Fibroblast of peridontal ligament (primary cell): ENCODE measurements at regions not wholly inside any gene's neighbourhood (a gene's known extent, or its start where the extent isn't known, plus 50 kb on each side); places are given as distances from the start of the nearest gene placed in this dataset.

Experiments
- DNase-seq: peaks from one replicate; pipeline ENCODE4 v3.0.0-alpha.2; 2010; ENCODE audit errors: extremely low read depth

- peak; percentile 93 for DNase-seq
These were observed 206.9 kb upstream of the PKDCC start for GRCh38 chr2:41840702-41841551.

- no peak for DNase-seq
These were observed 200.9 kb upstream of the PKDCC start for GRCh38 chr2:41846962-41847361.

GRCh38 chr2:41847744-41848441 lies 199.9 kb upstream of the PKDCC start:
- peak; percentile 5 for DNase-seq

GRCh38 chr2:41851554-41851953 lies 196.3 kb upstream of the PKDCC start:
- no peak for DNase-seq

DNA sequence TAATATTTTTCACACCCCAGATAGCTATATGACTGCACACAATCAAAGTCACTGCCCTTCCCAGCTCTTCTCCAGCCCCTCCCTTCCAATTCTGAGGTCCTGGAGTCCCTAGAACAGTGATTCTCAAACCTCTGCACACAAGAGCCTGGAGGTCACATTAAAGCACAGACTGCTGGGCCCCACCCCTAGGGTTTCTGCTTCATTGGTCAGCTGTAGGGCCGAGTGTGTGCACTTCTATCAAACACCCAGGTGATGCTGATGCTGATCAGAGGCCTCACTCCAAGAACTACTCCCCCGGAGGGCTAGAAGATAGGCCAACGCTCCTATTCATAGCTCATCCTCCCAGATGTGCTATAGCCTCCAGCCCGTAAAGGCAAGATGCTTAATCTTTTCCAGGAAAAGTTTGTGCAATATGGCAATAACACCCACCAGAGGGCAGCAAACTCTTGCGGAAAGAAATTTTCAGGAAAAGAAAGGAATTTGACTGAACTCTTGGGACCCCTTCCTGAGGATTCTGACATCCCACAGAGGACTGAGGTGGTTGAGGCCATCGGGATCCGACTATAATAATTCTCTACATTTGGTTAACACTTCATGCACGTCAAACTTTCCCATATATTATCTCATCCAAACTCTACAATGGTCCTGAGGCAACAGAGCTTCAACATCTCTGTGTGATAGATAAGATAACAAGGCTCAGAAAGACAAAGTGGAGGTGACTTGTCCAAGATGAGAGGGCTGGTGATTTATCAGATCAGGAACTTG lies 194.2 kb upstream of the PKDCC start:
- peak; percentile 77 for DNase-seq

DNA sequence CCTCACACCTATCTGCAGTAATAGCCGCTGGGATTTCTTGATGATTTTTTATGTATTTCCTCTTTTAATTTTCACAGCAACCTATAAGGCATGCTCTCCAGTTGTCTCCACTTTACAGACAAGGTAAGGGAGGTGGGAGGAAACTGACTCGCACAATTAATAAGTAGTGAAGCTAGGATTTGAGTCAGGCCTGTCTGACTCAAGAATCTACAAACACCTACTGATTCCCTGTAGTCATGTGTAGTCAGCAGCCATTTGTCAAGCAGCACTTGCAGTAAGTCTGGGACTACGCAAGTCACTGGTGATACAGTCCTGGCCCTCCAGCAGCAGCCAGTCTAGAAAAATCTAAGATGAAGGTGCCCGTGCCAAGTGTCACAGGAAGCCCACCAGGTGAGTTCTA lies 193.6 kb upstream of the PKDCC start:
- DNase-seq, result no peak

- no peak for DNase-seq
These were observed 190.9 kb upstream of the PKDCC start for GRCh38 chr2:41856946-41857345.

- peak; percentile 11 for DNase-seq
These were observed 188.0 kb upstream of the PKDCC start for GRCh38 chr2:41859615-41860514.

DNA sequence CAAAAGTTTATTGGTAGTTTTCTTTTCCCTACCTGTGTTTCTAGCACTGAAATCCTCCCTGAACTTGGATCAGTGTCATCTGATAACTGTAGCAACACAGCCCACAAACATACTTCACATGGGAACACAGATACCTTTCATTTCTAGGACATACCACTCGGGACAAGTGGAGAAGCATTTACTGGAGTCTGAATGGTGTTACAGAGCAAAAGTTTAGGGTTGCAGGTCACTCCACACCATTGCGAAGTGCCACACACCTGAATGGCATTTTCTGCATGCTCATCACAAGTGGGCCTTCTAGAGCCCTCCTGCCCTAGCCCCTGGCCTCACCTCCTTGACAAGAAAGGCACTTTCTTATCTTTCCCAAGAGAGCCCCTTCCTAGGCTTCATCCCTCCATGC lies 184.8 kb upstream of the PKDCC start:
- DNase-seq, result no peak

GRCh38 chr2:41865263-41865662 lies 182.6 kb upstream of the PKDCC start:
- DNase-seq, result no peak

DNA sequence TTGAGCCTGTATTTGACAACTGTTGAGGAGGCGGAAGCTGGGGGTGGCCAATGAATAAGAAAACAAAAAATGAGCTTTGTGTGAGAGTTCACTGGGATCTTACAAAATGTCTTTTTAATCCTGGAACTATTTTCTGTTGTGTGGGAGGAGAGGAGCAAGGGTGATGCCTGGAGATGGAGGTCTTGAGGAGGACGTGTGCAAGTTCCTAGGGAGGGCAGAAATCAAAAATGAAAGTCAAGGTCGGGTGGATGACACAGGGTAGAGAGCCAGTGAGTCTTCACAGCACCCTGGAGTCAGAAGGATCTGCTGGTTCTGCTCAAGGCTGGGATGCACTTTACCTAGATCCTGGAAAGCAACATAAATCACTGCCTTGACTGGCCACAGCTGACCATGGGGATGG lies 180.3 kb upstream of the PKDCC start:
- DNase-seq, result peak; percentile 19

GRCh38 chr2:41869542-41870264 lies 178.1 kb upstream of the PKDCC start:
- DNase-seq, result peak; percentile 64

DNA sequence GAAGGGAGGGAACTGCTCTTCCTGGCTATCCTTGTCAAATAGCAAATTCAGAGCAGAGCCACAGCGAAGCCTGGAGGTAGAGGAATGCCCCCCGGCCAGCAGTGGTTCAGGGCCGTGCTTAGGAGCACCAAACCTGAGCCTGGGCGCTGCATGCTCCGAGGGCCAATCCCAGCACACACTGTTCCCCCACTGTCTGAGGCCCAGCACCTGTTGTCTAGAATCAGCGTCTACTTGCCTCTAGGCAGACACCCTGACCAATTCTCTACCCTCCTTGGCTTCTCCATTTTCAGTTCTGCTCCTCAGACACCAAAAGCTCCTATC lies 177.6 kb upstream of the PKDCC start:
- no peak for DNase-seq

- DNase-seq, result no peak
These were observed 176.7 kb upstream of the PKDCC start for GRCh38 chr2:41871080-41871479.

DNA sequence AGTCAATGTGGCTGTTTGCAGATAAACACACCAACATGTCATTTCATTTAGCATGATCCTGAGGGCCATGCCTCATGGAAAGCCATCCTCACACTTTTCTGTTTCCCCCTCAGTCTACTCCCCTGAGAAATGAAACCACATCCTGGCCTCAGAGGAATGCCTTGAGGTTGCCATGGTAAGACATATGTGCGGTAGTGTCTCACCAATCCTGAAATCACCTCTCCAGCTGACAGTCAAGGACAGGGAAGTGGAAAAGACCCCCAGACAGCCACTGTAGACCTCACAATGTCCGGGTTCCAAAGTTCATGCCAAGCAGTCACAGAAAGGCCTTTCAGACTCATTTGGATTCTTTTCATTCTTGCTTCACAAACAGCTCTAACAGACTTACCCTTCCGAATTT lies 175.2 kb upstream of the PKDCC start:
- peak; percentile 10 for DNase-seq

DNA sequence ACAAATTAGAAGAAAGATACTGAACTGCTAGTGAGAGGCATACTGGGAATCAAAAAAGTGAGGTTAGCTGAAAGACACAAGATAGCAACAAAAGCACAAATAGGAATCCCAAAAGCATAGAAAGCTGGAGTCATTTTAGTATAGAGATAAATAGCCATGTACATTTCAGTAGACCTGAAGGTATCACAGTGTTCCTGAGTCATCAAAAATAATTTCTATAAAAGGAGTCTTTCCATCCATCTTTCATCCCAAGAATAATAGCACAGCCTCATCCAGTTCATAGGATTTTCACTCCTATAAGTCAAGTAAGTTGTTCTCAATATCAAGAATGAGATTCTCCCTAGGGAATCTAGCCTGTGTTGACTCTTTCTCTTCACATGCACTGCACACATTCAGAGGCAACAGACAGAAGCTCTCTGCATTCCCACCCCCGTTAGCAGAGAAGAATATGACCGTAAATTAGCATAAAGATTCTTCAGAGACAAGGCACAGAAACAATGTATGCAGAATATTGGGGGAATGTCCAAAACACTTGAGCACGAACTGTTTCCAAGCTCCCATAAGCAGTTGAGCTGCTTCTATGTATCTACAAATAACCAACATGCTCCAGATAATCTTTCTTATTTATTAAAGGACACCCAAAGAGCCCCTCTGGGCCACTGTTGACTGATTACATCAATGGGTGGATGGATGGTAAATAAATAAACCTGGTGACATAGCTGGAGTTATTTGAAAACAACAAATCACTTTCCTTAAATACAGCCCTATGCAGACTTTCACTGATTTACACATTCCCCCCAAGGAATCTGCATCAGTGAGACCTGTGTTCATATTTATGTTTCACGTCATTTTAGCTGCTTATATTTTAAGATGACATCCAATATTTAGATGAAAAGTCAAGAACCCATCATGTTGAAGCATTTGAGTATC lies 174.5 kb upstream of the PKDCC start:
- peak; percentile 9 for DNase-seq

DNA sequence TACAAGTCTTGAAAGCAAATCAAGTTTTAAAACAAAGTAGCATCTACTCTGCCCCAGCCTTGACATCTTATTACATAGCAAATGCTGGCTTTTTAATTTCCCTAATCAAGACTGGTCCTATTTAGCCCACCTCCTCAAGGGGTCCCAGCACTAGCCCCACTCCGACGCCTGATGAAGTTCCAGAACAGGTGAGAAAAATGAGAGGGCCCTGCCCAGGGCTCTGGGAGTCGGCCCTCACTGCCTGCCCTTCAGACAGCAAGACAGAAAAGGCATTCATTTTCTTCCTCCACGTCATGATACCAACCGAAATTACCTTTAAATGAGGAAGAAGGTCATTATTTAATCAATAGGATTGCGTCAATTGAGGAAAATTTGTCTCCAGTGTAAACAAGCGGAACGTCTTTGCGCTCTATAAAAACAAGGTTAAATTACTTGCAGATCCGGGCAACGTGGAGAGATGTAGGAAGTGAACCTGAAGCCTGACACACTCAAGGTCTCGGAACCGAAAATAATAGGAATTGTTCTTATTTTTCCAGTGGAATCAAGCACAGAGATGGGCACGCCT lies 170.6 kb upstream of the PKDCC start:
- no peak for DNase-seq

GRCh38 chr2:41878056-41878455 lies 169.8 kb upstream of the PKDCC start:
- DNase-seq, result no peak

DNA sequence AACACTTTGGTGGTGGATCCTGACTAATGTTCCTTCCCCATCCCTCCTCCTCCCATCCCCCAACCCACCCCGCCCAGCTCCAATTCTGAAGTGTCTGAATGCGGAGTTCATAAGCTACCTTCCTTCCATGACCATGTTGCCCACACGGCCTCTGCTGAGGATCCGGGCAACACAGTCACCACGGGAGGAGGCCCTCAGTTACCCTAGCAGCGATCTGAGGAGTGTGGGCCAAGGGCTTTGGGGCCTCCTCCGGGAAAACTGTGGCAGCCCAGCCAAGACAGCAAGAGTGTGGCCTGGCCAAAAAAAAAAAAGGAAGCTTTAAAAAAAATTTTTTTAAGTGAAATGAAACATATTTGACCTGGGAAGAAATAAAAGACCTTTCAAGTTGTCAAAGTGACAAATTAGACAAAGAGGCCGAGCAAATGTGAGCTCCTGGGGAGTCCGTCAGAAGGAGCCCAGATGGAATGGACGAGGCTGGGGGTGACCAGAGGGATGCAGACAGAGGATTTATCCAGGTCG lies 169.0 kb upstream of the PKDCC start:
- no peak for DNase-seq
